Kidney (tissue), 13 donors: ENCODE measurements at regions not wholly inside any gene's neighbourhood (a gene's known extent, or its start where the extent isn't known, plus 50 kb on each side); places are given as distances from the start of the nearest gene placed in this dataset.

Experiments used
- DNase-seq, 5 donors: peaks; one replicate each; pipeline ENCODE4 v3.0.0-alpha.2; 2013 to 2020
- FAIRE-seq: peaks from 2 replicates; lab custom pipeline; 2012; peaks lifted over from hg19 to GRCh38; lab: Jason Lieb, UNC
- H3K27ac ChIP-seq, 2 donors: one replicate each; pipeline ENCODE4 v1.7.0; 2013; ENCODE audit warnings: low read depth in 2 of 2, low read length in 2 of 2, inconsistent platforms in 1 of 2
- H3K27me3 ChIP-seq: one replicate; pipeline ENCODE4 v1.7.1; 2013; ENCODE audit warnings: low read length, inconsistent platforms; ENCODE audit not compliant: control insufficient read depth, insufficient read depth
- H3K36me3 ChIP-seq, 3 donors: one replicate each; pipeline versions ENCODE4 v1.7.0 to v1.7.1; 2013; ENCODE audit warnings: low read length in 3 of 3, control low read depth in 1 of 3, inconsistent platforms in 1 of 3; ENCODE audit not compliant: insufficient read depth in 3 of 3, control insufficient read depth in 2 of 3
- H3K4me1 ChIP-seq, 3 donors: one replicate each; pipeline versions ENCODE4 v1.7.0 to v1.7.1; 2013; ENCODE audit warnings: low read length in 3 of 3, inconsistent platforms in 1 of 3, low read depth in 1 of 3; ENCODE audit not compliant: control insufficient read depth in 2 of 3, insufficient read depth in 2 of 3
- H3K4me3 ChIP-seq, 3 donors: one replicate each; pipeline versions ENCODE4 v1.7.0 to v1.8.1; 2013; ENCODE audit warnings: low read length in 3 of 3, control low read depth in 1 of 3, inconsistent platforms in 1 of 3
- H3K9ac ChIP-seq, 3 donors: one replicate each; pipeline versions ENCODE4 v1.7.0 to v1.7.1; 2013; ENCODE audit warnings: low read length in 3 of 3, control low read depth in 1 of 3, inconsistent platforms in 1 of 3
- H3K9me3 ChIP-seq, 3 donors: one replicate each; pipeline versions ENCODE4 v1.7.0 to v1.7.1; 2013; ENCODE audit warnings: low read length in 3 of 3, control low read depth in 1 of 3, inconsistent platforms in 1 of 3; ENCODE audit not compliant: control insufficient read depth in 2 of 3, insufficient read depth in 1 of 3
- CTCF ChIP-seq: IDR thresholded peaks from 3 replicates; pipeline ENCODE4 v1.5.1; 2012; ENCODE audit warnings: mild to moderate bottlenecking, moderate library complexity, borderline replicate concordance; ENCODE audit not compliant: insufficient read depth; ENCODE audit errors: extremely low read depth
- intact Hi-C: fragments of 100-400 bp; cut with DNase I; formaldehyde crosslinking; loops from one replicate; pipeline ENCODE4 v1.11.1; 2022
- donor health status: control.
- donor health status: control.
- donor health status: control.
- donor health status: control.
- donor health status: control.
- donor health status: DM: yes; HTN: yes; CAD: no.
- donor health status: Normal renal cell carcinoma (clear cell type).

GRCh38 chr11:70925238-70925637 is 327.1 kb downstream of the SHANK2 start:
- no peak overlapping the region for H3K27ac ChIP-seq
- intact Hi-C loops, result no loop called here
- FAIRE-seq (no peak), DNase-seq (no peak)
- TF ChIP-seq CTCF, result no peak
- H3K9ac ChIP-seq, result no peak overlapping the region
- peaks cover 0 to 8% (median 2%) of the 10 kb centered on the region in 3 donors for H3K9me3 ChIP-seq
- peaks cover 0 to 2% (median 0%) of the 10 kb centered on the region in 3 donors for H3K36me3 ChIP-seq
- H3K4me3 ChIP-seq, result no peak overlapping the region
- no peaks in the 10 kb centered on the region for H3K27me3 ChIP-seq
- H3K4me1 ChIP-seq, result no peaks in the 10 kb centered on the region

- H3K9ac ChIP-seq, result no peak overlapping the region
- FAIRE-seq, result no peak
- intact Hi-C loops, result no loop called here
- H3K27ac ChIP-seq, result no peak overlapping the region
- DNase-seq, result peak in 1 of 5 donors; percentile 22
- H3K27me3 ChIP-seq, result no peaks in the 10 kb centered on the region
- H3K4me1 ChIP-seq, result no peaks in the 10 kb centered on the region
- H3K9me3 ChIP-seq, result peaks cover 0 to 8% (median 2%) of the 10 kb centered on the region in 3 donors
- TF ChIP-seq CTCF, result no peak
- no peak overlapping the region for H3K4me3 ChIP-seq
- peaks cover 0 to 2% (median 0%) of the 10 kb centered on the region in 3 donors for H3K36me3 ChIP-seq
Observed at GRCh38 chr11:70926543-70927201, 325.7 kb downstream of the SHANK2 start.

GRCh38 chr11:70928854-70929598 is 323.4 kb downstream of the SHANK2 start:
- no peaks in the 10 kb centered on the region for H3K4me1 ChIP-seq
- peaks cover 0 to 2% (median 0%) of the 10 kb centered on the region in 3 donors for H3K9me3 ChIP-seq
- H3K36me3 ChIP-seq, result peaks cover 0 to 3% (median 2%) of the 10 kb centered on the region in 3 donors
- no peak overlapping the region for H3K27ac ChIP-seq
- DNase-seq (peak in 1 of 5 donors; percentile 3), FAIRE-seq (no peak)
- intact Hi-C loops, result no loop called here
- TF ChIP-seq CTCF, result no peak
- H3K9ac ChIP-seq, result no peak overlapping the region
- no peaks in the 10 kb centered on the region for H3K27me3 ChIP-seq
- no peak overlapping the region for H3K4me3 ChIP-seq
